Activated T-helper 17 cell treated with anti-CD3 and anti-CD28 coated beads, Interleukin-2, amount 50 U/mL, for 72 hours (primary cell): ENCODE measurements at regions not wholly inside any gene's neighbourhood (a gene's known extent, or its start where the extent isn't known, plus 50 kb on each side); places are given as distances from the start of the nearest gene placed in this dataset.
A peak's percentile ranks its signal among the peaks of the same experiment; 100 is the strongest.
"Not testable (repeated sequence)": the region's sequence is repeated elsewhere in the genome, so short reads cannot be mapped to it uniquely, and the experiment has no call there.

ENCODE experiments used
- ATAC-seq: fragments of 150-1000 bp; cut with Tn5 transposase; replicated peaks from 2 replicates; pipeline ENCODE4 v1.10.0; 2021; ENCODE audit warnings: mild to moderate bottlenecking, moderate library complexity
- H3K27ac Mint-ChIP-seq: one replicate; pipeline ENCODE4 v1.8.0; 2022; ENCODE audit warnings: mixed read lengths
- H3K27me3 Mint-ChIP-seq: one replicate; pipeline ENCODE4 v1.8.0; 2022; ENCODE audit warnings: mixed read lengths
- H3K36me3 Mint-ChIP-seq: one replicate; pipeline ENCODE4 v1.8.0; 2022; ENCODE audit warnings: low read depth, mild to moderate bottlenecking, mixed read lengths
- H3K4me1 Mint-ChIP-seq: one replicate; pipeline ENCODE4 v1.8.0; 2022; ENCODE audit warnings: mixed read lengths
- H3K4me3 Mint-ChIP-seq: one replicate; pipeline ENCODE4 v1.8.0; 2022; ENCODE audit warnings: mild to moderate bottlenecking, mixed read lengths
- H3K9me3 Mint-ChIP-seq: one replicate; pipeline ENCODE4 v1.8.0; 2022; ENCODE audit warnings: mixed read lengths

GRCh38 chr6:153465050-153465449 lies 334.0 kb upstream of the RGS17 start:
- Mint-ChIP-seq H3K4me3 (no peak overlapping the region), H3K36me3 (no peaks in the 10 kb centered on the region), H3K27ac (no peak overlapping the region), H3K9me3 (no peaks in the 10 kb centered on the region), H3K4me1 (no peaks in the 10 kb centered on the region), H3K27me3 (no peaks in the 10 kb centered on the region)
- ATAC-seq = no peak

GRCh38 chr6:153449279-153449678 lies 318.2 kb upstream of the RGS17 start:
- no peaks in the 10 kb centered on the region for H3K4me1 Mint-ChIP-seq
- no peaks in the 10 kb centered on the region for H3K36me3 Mint-ChIP-seq
- no peak overlapping the region for H3K4me3 Mint-ChIP-seq
- H3K9me3 Mint-ChIP-seq = peaks cover 5% of the 10 kb centered on the region
- H3K27ac Mint-ChIP-seq = no peak overlapping the region
- no peak for ATAC-seq
- no peaks in the 10 kb centered on the region for H3K27me3 Mint-ChIP-seq

GRCh38 chr6:153442749-153443148 lies 311.7 kb upstream of the RGS17 start:
- not testable (repeated sequence) for H3K27me3 Mint-ChIP-seq, H3K9me3 Mint-ChIP-seq, H3K4me1 Mint-ChIP-seq, ATAC-seq, H3K4me3 Mint-ChIP-seq, H3K36me3 Mint-ChIP-seq, H3K27ac Mint-ChIP-seq

GRCh38 chr6:153442096-153442495 lies 311.0 kb upstream of the RGS17 start:
- Mint-ChIP-seq H3K27me3 (no peaks in the 10 kb centered on the region), H3K4me3 (no peak overlapping the region), H3K4me1 (no peaks in the 10 kb centered on the region), H3K36me3 (no peaks in the 10 kb centered on the region), H3K9me3 (no peaks in the 10 kb centered on the region), H3K27ac (no peak overlapping the region)
- ATAC-seq = no peak

- no peaks in the 10 kb centered on the region for H3K27me3 Mint-ChIP-seq
- no peaks in the 10 kb centered on the region for H3K9me3 Mint-ChIP-seq
- H3K4me3 Mint-ChIP-seq = no peak overlapping the region
- no peaks in the 10 kb centered on the region for H3K4me1 Mint-ChIP-seq
- H3K36me3 Mint-ChIP-seq = no peaks in the 10 kb centered on the region
- H3K27ac Mint-ChIP-seq = no peak overlapping the region
- ATAC-seq = no peak
Measured at GRCh38 chr6:153437193-153437592, 306.1 kb upstream of the RGS17 start.

- no peaks in the 10 kb centered on the region for H3K4me1 Mint-ChIP-seq
- no peaks in the 10 kb centered on the region for H3K27me3 Mint-ChIP-seq
- ATAC-seq = no peak
Measured at GRCh38 chr6:153436351-153436750, 305.3 kb upstream of the RGS17 start.

GRCh38 chr6:153435787-153436186 lies 304.7 kb upstream of the RGS17 start:
- Mint-ChIP-seq H3K27ac (no peak overlapping the region), H3K36me3 (no peaks in the 10 kb centered on the region), H3K27me3 (no peaks in the 10 kb centered on the region), H3K9me3 (no peaks in the 10 kb centered on the region), H3K4me1 (no peaks in the 10 kb centered on the region), H3K4me3 (no peak overlapping the region)
- no peak for ATAC-seq

More at GRCh38 chr6:153436351-153436750, 305.3 kb upstream of the RGS17 start:
- H3K9me3 Mint-ChIP-seq = no peaks in the 10 kb centered on the region
- H3K4me3 Mint-ChIP-seq = no peak overlapping the region
- H3K27ac Mint-ChIP-seq = no peak overlapping the region
- H3K36me3 Mint-ChIP-seq = no peaks in the 10 kb centered on the region

GRCh38 chr6:153425536-153425935 lies 294.5 kb upstream of the RGS17 start:
- Mint-ChIP-seq H3K27ac (no peak overlapping the region), H3K9me3 (no peaks in the 10 kb centered on the region), H3K36me3 (no peaks in the 10 kb centered on the region), H3K4me3 (no peak overlapping the region), H3K27me3 (no peaks in the 10 kb centered on the region), H3K4me1 (no peaks in the 10 kb centered on the region)
- ATAC-seq = no peak

- no peaks in the 10 kb centered on the region for H3K9me3 Mint-ChIP-seq
Measured at GRCh38 chr6:153424719-153425400, 293.8 kb upstream of the RGS17 start.

GRCh38 chr6:153412519-153412918 lies 281.4 kb upstream of the RGS17 start:
- no peaks in the 10 kb centered on the region for H3K36me3 Mint-ChIP-seq
- no peaks in the 10 kb centered on the region for H3K4me1 Mint-ChIP-seq
- no peak for ATAC-seq
- no peak overlapping the region for H3K27ac Mint-ChIP-seq
- no peaks in the 10 kb centered on the region for H3K27me3 Mint-ChIP-seq
- peaks cover 5% of the 10 kb centered on the region for H3K9me3 Mint-ChIP-seq
- no peak overlapping the region for H3K4me3 Mint-ChIP-seq

More at GRCh38 chr6:153424719-153425400, 293.8 kb upstream of the RGS17 start:
- Mint-ChIP-seq H3K27me3 (no peaks in the 10 kb centered on the region), H3K27ac (no peak overlapping the region), H3K4me1 (no peaks in the 10 kb centered on the region), H3K36me3 (no peaks in the 10 kb centered on the region), H3K4me3 (no peak overlapping the region)
- ATAC-seq = no peak

GRCh38 chr6:153411070-153411648 lies 280.1 kb upstream of the RGS17 start:
- H3K4me1 Mint-ChIP-seq = no peaks in the 10 kb centered on the region
- no peak overlapping the region for H3K4me3 Mint-ChIP-seq
- H3K27me3 Mint-ChIP-seq = no peaks in the 10 kb centered on the region
- ATAC-seq = no peak
- H3K9me3 Mint-ChIP-seq = peaks cover 5% of the 10 kb centered on the region
- H3K36me3 Mint-ChIP-seq = no peaks in the 10 kb centered on the region
- no peak overlapping the region for H3K27ac Mint-ChIP-seq

GRCh38 chr6:153405931-153406330 lies 274.8 kb upstream of the RGS17 start:
- ATAC-seq = no peak
- H3K27ac Mint-ChIP-seq = no peak overlapping the region
- H3K9me3 Mint-ChIP-seq = no peaks in the 10 kb centered on the region

GRCh38 chr6:153401751-153402150 lies 270.7 kb upstream of the RGS17 start:
- Mint-ChIP-seq H3K27ac (no peak overlapping the region), H3K9me3 (peaks cover 4% of the 10 kb centered on the region), H3K36me3 (no peaks in the 10 kb centered on the region), H3K27me3 (no peaks in the 10 kb centered on the region), H3K4me3 (no peak overlapping the region), H3K4me1 (no peaks in the 10 kb centered on the region)
- no peak for ATAC-seq

More at GRCh38 chr6:153405931-153406330, 274.8 kb upstream of the RGS17 start:
- Mint-ChIP-seq H3K4me3 (no peak overlapping the region), H3K4me1 (no peaks in the 10 kb centered on the region), H3K36me3 (no peaks in the 10 kb centered on the region), H3K27me3 (no peaks in the 10 kb centered on the region)

- H3K36me3 Mint-ChIP-seq = no peaks in the 10 kb centered on the region
- no peak for ATAC-seq
- no peaks in the 10 kb centered on the region for H3K27me3 Mint-ChIP-seq
- H3K4me3 Mint-ChIP-seq = no peak overlapping the region
- peaks cover 4% of the 10 kb centered on the region for H3K9me3 Mint-ChIP-seq
- no peaks in the 10 kb centered on the region for H3K4me1 Mint-ChIP-seq
- H3K27ac Mint-ChIP-seq = no peak overlapping the region
Measured at GRCh38 chr6:153392156-153392555, 261.1 kb upstream of the RGS17 start.

- Mint-ChIP-seq H3K4me3 (no peak overlapping the region), H3K9me3 (no peaks in the 10 kb centered on the region), H3K27ac (no peak overlapping the region), H3K27me3 (no peaks in the 10 kb centered on the region), H3K4me1 (no peaks in the 10 kb centered on the region), H3K36me3 (no peaks in the 10 kb centered on the region)
- peak; percentile 50 for ATAC-seq
Measured at GRCh38 chr6:153373869-153374268, 242.8 kb upstream of the RGS17 start.
